A673 (cell line): ENCODE measurements at regions not wholly inside any gene's neighbourhood (a gene's known extent, or its start where the extent isn't known, plus 50 kb on each side); places are given as distances from the start of the nearest gene placed in this dataset.

Source experiments
- CTCF ChIP-seq: fragments of 300-800, 200-600 bp; sonication (generic); conservative IDR thresholded peaks from 2 replicates; pipeline ENCODE4 v1.5.1; 2017; ENCODE audit warnings: low read depth, mild to moderate bottlenecking, antibody characterized with exemption, low read length, moderate library complexity, mixed read lengths
- EZH2 ChIP-seq: fragments of 200-600 bp; sonication (generic); IDR thresholded peaks from 2 replicates; pipeline ENCODE4 v1.6.1; 2017; ENCODE audit warnings: borderline replicate concordance, low read depth, mild to moderate bottlenecking, mixed read lengths, antibody characterized with exemption, low read length; ENCODE audit not compliant: poor library complexity, severe bottlenecking

DNA sequence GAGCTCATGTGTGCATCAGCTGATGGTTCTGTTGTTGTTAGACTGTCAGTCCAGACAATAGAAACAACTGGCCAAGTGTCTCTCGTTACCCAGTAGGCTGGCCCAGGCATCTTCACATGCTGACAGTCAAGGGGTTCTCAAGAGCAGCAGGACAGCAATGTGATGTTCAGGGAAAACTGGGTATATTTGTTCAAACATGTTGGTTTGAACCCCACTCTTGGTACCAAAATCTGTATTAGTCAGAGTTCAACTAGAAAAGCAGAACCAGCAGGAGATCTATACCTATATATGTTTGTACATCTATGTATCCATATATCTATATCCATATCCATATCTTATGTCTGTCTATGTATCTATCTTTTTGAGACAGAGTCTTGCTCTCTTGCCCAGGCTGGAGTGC, 108.1 kb downstream of the LRRC70 start:
- TF ChIP-seq CTCF (no peak), EZH2 (no peak)
